ENCODE measurements at regions not wholly inside any gene's neighbourhood (a gene's known extent, or its start where the extent isn't known, plus 50 kb on each side); places are given as distances from the start of the nearest gene placed in this dataset.

DNA sequence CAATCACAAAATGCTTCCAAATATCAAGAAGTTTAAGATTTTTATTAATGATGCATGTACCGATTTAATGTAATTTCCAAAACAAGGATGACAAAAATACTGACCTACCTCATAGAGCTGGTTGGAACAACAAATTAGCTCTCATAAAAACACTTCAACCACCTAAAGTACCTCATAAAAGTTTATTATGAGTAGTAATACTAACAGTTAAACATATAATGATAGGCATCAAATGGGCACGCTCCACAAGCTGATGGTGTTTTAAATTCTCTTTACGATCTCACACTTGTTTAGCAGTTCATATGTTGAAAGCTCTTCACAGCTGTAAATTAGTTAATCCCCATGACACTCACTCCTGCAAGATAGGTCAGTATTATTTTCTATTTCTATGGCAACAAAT is 150.0 kb upstream of the KIF2A start:
- Histone ChIP-seq H3K36me3 (ENCODE audit: low read depth) (no peaks in the 10 kb centered on the region), H3F3A (ENCODE audit: insufficient read depth, low read depth) (no peaks in the 10 kb centered on the region), H3K79me2 (ENCODE audit: low read depth) (no peaks in the 10 kb centered on the region), H3K27ac (no peak overlapping the region), H3K4me3 (no peak overlapping the region), H4K20me1 (ENCODE audit: insufficient read depth) (no peaks in the 10 kb centered on the region), H2AFZ (no peak overlapping the region), H3K4me2 (no peak overlapping the region), H3K27me3 (ENCODE audit: insufficient read depth, low read depth) (peaks cover 32% of the 10 kb centered on the region), H3K4me1 (replicated peaks; ENCODE audit: insufficient read depth) (no peaks in the 10 kb centered on the region), H3K9me2 (ENCODE audit: insufficient read depth) (no peaks in the 10 kb centered on the region), H3K9me3 (ENCODE audit: insufficient read depth, low read depth) (no peaks in the 10 kb centered on the region)
- ChIA-PET POLR2A (ENCODE audit: unreplicated experiment) (no interaction called here), CTCF (no interaction called here)
- intact Hi-C loops (cut with micrococcal nuclease; ENCODE audit: unreplicated experiment): no loop called here
- TF ChIP-seq, protein P1, sequence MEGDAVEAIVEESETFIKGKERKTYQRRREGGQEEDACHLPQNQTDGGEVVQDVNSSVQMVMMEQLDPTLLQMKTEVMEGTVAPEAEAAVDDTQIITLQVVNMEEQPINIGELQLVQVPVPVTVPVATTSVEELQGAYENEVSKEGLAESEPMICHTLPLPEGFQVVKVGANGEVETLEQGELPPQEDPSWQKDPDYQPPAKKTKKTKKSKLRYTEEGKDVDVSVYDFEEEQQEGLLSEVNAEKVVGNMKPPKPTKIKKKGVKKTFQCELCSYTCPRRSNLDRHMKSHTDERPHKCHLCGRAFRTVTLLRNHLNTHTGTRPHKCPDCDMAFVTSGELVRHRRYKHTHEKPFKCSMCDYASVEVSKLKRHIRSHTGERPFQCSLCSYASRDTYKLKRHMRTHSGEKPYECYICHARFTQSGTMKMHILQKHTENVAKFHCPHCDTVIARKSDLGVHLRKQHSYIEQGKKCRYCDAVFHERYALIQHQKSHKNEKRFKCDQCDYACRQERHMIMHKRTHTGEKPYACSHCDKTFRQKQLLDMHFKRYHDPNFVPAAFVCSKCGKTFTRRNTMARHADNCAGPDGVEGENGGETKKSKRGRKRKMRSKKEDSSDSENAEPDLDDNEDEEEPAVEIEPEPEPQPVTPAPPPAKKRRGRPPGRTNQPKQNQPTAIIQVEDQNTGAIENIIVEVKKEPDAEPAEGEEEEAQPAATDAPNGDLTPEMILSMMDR (conservative IDR thresholded peaks at IDR 0.05): no peak
- no peak for TF ChIP-seq EZH2 (IDR thresholded peaks at IDR 0.05; ENCODE audit: low read depth)
- no peak for DNase-seq
- no TSS peak for BruUV-seq (replicated peaks)

DNA sequence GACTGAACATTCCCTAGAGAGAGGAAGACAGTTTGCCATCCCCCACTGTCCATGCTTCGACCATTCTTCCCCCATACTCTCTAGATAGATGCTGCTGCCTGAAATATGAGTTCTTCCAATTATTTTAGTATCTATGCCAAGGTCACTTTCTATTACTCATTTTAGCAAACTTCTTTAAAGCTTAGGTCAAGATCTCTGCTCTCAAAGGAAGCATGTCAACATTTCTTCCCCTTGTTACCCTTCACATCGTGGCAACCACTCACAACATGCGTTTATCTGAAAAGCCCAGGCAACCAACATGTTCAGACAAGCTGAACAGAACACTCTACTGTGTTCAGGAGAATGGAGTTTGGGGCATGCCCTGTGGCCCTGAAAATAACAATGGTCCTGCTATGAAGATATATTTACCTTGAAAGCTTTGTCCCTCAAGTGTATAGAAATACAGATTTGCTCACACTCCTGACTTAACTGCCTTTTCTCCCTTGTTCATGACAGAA is 138.4 kb upstream of the KIF2A start:
- H3K36me3 ChIP-seq (ENCODE audit: low read depth): no peaks in the 10 kb centered on the region
- H3K4me2 ChIP-seq: no peak overlapping the region
- no peaks in the 10 kb centered on the region; the same call in 1 of the 2 replicates for H3K9me3 ChIP-seq (ENCODE audit: insufficient read depth, low read depth)
- intact Hi-C loops (cut with micrococcal nuclease; ENCODE audit: unreplicated experiment): no loop called here
- H2AFZ ChIP-seq: no peak overlapping the region
- no peak for DNase-seq
- H3K4me3 ChIP-seq: no peak overlapping the region
- no peaks in the 10 kb centered on the region for H3F3A ChIP-seq (ENCODE audit: insufficient read depth, low read depth)
- no peak for TF ChIP-seq EZH2 (IDR thresholded peaks at IDR 0.05; ENCODE audit: low read depth)
- TF ChIP-seq, protein P1 (conservative IDR thresholded peaks at IDR 0.05): no peak
- ChIA-PET POLR2A (ENCODE audit: unreplicated experiment) (no interaction called here), CTCF (no interaction called here)
- no TSS peak for BruUV-seq (replicated peaks)
- no peaks in the 10 kb centered on the region for H3K79me2 ChIP-seq (ENCODE audit: low read depth)
- no peaks in the 10 kb centered on the region for H3K4me1 ChIP-seq (replicated peaks; ENCODE audit: insufficient read depth)
- H3K27ac ChIP-seq: no peak overlapping the region
- no peaks in the 10 kb centered on the region; the same call in 1 of the 2 replicates for H4K20me1 ChIP-seq (ENCODE audit: insufficient read depth)
- peaks cover 66% of the 10 kb centered on the region for H3K27me3 ChIP-seq (ENCODE audit: insufficient read depth, low read depth)
- H3K9me2 ChIP-seq (ENCODE audit: insufficient read depth): no peaks in the 10 kb centered on the region

DNA sequence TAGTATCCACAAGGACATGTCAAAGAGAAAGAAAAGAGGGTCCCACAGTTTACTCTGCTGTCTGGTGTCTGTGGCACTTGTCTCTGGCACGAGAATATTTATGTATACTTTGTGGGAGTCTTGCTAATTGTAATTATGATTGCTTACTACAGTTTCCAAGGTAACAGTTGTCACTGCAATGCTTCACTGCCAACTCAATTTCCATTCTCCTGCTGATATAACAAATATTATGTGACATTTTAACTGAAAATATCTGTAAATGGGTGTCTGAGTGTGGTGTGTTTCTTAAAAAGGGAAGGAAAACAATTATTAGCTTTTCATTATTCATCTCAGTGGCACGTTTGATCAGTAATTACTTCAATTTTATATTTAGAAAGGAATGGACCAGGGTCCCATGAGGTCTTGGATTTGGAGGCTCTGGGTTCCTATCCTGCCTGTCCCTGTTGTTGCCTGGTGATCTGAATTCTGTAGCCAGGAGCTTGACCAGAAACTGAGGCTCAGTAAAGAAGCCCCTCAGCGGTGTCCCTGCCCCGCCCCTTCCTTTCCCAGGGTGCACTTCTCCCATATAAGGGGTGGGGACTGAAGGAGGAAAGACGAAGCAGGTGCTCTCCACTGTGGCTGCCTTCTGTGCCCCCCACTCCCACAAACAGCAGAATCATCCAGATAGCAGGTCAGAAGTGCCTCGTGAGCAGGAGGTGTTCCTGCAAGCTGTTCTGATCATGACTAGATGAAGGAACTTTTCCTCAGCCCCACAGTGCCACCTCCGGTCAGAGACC is 137.3 kb upstream of the KIF2A start:
- no peak overlapping the region for H3K4me3 ChIP-seq
- ChIA-PET CTCF (no interaction called here), POLR2A (ENCODE audit: unreplicated experiment) (no interaction called here)
- DNase-seq: no peak
- H3K79me2 ChIP-seq (ENCODE audit: low read depth): no peaks in the 10 kb centered on the region
- H3K27ac ChIP-seq: no peak overlapping the region
- H3F3A ChIP-seq (ENCODE audit: insufficient read depth, low read depth): no peaks in the 10 kb centered on the region
- no peaks in the 10 kb centered on the region for H3K4me1 ChIP-seq (replicated peaks; ENCODE audit: insufficient read depth)
- peaks cover 58% of the 10 kb centered on the region for H3K27me3 ChIP-seq (ENCODE audit: insufficient read depth, low read depth)
- BruUV-seq (replicated peaks): no TSS peak
- H2AFZ ChIP-seq: no peak overlapping the region
- no peaks in the 10 kb centered on the region for H3K36me3 ChIP-seq (ENCODE audit: low read depth)
- no peak overlapping the region for H3K4me2 ChIP-seq
- intact Hi-C loops (cut with micrococcal nuclease; ENCODE audit: unreplicated experiment): no loop called here
- H3K9me3 ChIP-seq (ENCODE audit: insufficient read depth, low read depth): no peaks in the 10 kb centered on the region
- H3K9me2 ChIP-seq (ENCODE audit: insufficient read depth): no peaks in the 10 kb centered on the region
- H4K20me1 ChIP-seq (ENCODE audit: insufficient read depth): no peaks in the 10 kb centered on the region; the same call in 1 of the 2 replicates
- no peak for TF ChIP-seq EZH2 (IDR thresholded peaks at IDR 0.05; ENCODE audit: low read depth)
- TF ChIP-seq, protein P1 (conservative IDR thresholded peaks at IDR 0.05): no peak
